Uterus (tissue), 3 donors: ENCODE measurements at regions not wholly inside any gene's neighbourhood (a gene's known extent, or its start where the extent isn't known, plus 50 kb on each side); places are given as distances from the start of the nearest gene placed in this dataset.

ENCODE experiments used
- DNase-seq, 2 donors: peaks; one replicate each; pipeline ENCODE4 v3.0.0-alpha.2; 2019 to 2020
- H3K27ac ChIP-seq, 2 donors: fragments of 200-600 bp; sonication (generic); 1 replicate in 1 of 2; 2 replicates in 1 of 2; pipeline ENCODE4 v1.5.1; 2016 to 2018
- H3K27me3 ChIP-seq, 2 donors: fragments of 200-600 bp; sonication (generic); one replicate each; pipeline ENCODE4 v1.5.1; 2018 to 2019; ENCODE audit warnings: control low read depth in 1 of 2
- H3K36me3 ChIP-seq, 2 donors: fragments of 200-600 bp; sonication (generic); one replicate each; pipeline ENCODE4 v1.5.1; 2019; ENCODE audit warnings: control low read depth in 1 of 2
- H3K4me1 ChIP-seq, 2 donors: fragments of 200-600 bp; sonication (generic); one replicate each; pipeline ENCODE4 v1.5.1; 2018 to 2019; ENCODE audit warnings: control low read depth in 1 of 2
- H3K4me3 ChIP-seq, 2 donors: fragments of 200-600 bp; sonication (generic); 1 replicate in 1 of 2; 2 replicates in 1 of 2; pipeline ENCODE4 v1.5.1; 2018 to 2019; ENCODE audit warnings: mild to moderate bottlenecking in 1 of 2
- H3K9me3 ChIP-seq, 2 donors: fragments of 200-600 bp; sonication (generic); one replicate each; pipeline ENCODE4 v1.5.1; 2019; ENCODE audit warnings: control low read depth in 1 of 2
- CTCF ChIP-seq, 4 experiments: fragments of 200-600 bp in 2 of 4; fragments of 450-650 bp in 2 of 4; sonication (generic) in 2 of 4; IDR thresholded peaks; one replicate each; pipeline ENCODE4 v1.5.1; 2016 to 2019; ENCODE audit warnings: antibody characterized with exemption in 4 of 4, mild to moderate bottlenecking in 2 of 4, moderate library complexity in 1 of 4
- POLR2A ChIP-seq, 2 donors: fragments of 450-650 bp; IDR thresholded peaks; one replicate each; pipeline ENCODE4 v1.6.1; 2016; ENCODE audit warnings: antibody characterized with exemption in 2 of 2, mild to moderate bottlenecking in 1 of 2, moderate library complexity in 1 of 2
- intact Hi-C: fragments of 100-400 bp; cut with DNase I; formaldehyde crosslinking; loops from one replicate; pipeline ENCODE4 v1.15.1; 2023; ENCODE audit warnings: low total_unique reads
- donor health status: DM: yes; HTN: yes; CAD: no.

DNA sequence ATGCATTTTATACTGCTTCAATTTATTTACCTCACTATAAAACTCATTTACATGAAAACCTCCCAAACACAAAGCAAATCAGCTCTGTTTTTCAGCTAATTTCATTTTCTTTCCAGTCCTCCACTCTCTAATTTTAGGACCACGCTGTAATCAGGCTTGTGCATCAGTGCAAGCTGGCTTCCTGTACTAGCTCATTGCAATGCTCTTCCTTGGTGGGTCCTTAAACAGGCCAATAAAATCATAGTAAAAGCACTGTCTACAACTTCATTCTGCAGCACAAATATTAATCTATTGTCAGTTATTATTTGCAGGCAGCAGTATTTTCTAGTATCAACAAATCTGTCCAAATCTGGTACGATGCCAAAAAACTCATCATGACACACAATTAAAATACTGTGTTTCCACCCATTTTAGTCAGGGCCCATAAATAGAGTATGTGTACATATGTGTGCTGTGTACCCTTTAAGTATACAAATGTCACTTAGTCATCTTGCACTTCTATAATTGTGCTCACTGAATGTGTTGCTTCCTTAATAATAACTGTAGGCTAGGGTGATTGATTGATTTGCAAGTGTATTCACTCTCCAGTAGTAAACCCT, 178.2 kb upstream of the HCCS start:
- no peak overlapping the region for H3K27ac ChIP-seq
- H3K4me1 ChIP-seq = no peaks in the 10 kb centered on the region
- no peaks in the 10 kb centered on the region for H3K9me3 ChIP-seq
- intact Hi-C loops = no loop called here
- H3K36me3 ChIP-seq = no peaks in the 10 kb centered on the region
- no peaks in the 10 kb centered on the region for H3K27me3 ChIP-seq
- no peak for DNase-seq
- H3K4me3 ChIP-seq = no peak overlapping the region
- TF ChIP-seq CTCF (IDR thresholded peaks at IDR 0.05) (no peak), POLR2A (IDR thresholded peaks at IDR 0.05) (no peak)

- no peaks in the 10 kb centered on the region for H3K36me3 ChIP-seq
- intact Hi-C loops = no loop called here
- no peaks in the 10 kb centered on the region for H3K9me3 ChIP-seq
- H3K27ac ChIP-seq = no peak overlapping the region
- no peak for DNase-seq
- no peaks in the 10 kb centered on the region for H3K4me1 ChIP-seq
- H3K27me3 ChIP-seq = no peaks in the 10 kb centered on the region
- TF ChIP-seq POLR2A (IDR thresholded peaks at IDR 0.05) (no peak), CTCF (IDR thresholded peaks at IDR 0.05) (no peak)
- no peak overlapping the region for H3K4me3 ChIP-seq
Measured at GRCh38 chrX:10935501-10935900, 175.6 kb upstream of the HCCS start.

GRCh38 chrX:10936976-10937375, 174.2 kb upstream of the HCCS start:
- DNase-seq = no peak
- Histone ChIP-seq H3K4me3 (no peak overlapping the region), H3K4me1 (no peaks in the 10 kb centered on the region), H3K27me3 (no peaks in the 10 kb centered on the region), H3K36me3 (no peaks in the 10 kb centered on the region), H3K9me3 (no peaks in the 10 kb centered on the region), H3K27ac (no peak overlapping the region)
- TF ChIP-seq CTCF (IDR thresholded peaks at IDR 0.05) = no peak
- no peak for TF ChIP-seq POLR2A (IDR thresholded peaks at IDR 0.05)
- intact Hi-C loops = no loop called here

- intact Hi-C loops = no loop called here
- Histone ChIP-seq H3K9me3 (no peaks in the 10 kb centered on the region), H3K27me3 (no peaks in the 10 kb centered on the region), H3K4me1 (no peaks in the 10 kb centered on the region), H3K27ac (no peak overlapping the region), H3K4me3 (no peak overlapping the region), H3K36me3 (no peaks in the 10 kb centered on the region)
- TF ChIP-seq POLR2A (IDR thresholded peaks at IDR 0.05) (no peak), CTCF (IDR thresholded peaks at IDR 0.05) (no peak)
- no peak for DNase-seq
Measured at GRCh38 chrX:10938365-10938923, 172.7 kb upstream of the HCCS start.

GRCh38 chrX:10939424-10939823, 171.7 kb upstream of the HCCS start:
- no peak for TF ChIP-seq CTCF (IDR thresholded peaks at IDR 0.05)
- TF ChIP-seq POLR2A (IDR thresholded peaks at IDR 0.05) = no peak
- no peak for DNase-seq
- intact Hi-C loops = no loop called here

More at GRCh38 chrX:10939424-10939823, 171.7 kb upstream of the HCCS start:
- Histone ChIP-seq H3K4me1 (no peaks in the 10 kb centered on the region), H3K9me3 (no peaks in the 10 kb centered on the region), H3K27ac (no peak overlapping the region), H3K27me3 (no peaks in the 10 kb centered on the region), H3K36me3 (no peaks in the 10 kb centered on the region), H3K4me3 (no peak overlapping the region)
